HEK293 (cell line): ENCODE measurements at regions not wholly inside any gene's neighbourhood (a gene's known extent, or its start where the extent isn't known, plus 50 kb on each side); places are given as distances from the start of the nearest gene placed in this dataset.

ENCODE experiments used
- CTCF ChIA-PET: fragments of 350-600 bp; formaldehyde crosslinking; extraction: SDS; loops from one replicate; lab custom pipeline; 2021; ENCODE audit warnings: antibody characterized with exemption; lab: Yijun Ruan, JAX
- POLR2A ChIA-PET: fragments of 300-600 bp; formaldehyde crosslinking; extraction: SDS; loops from one replicate; lab custom pipeline; 2020; ENCODE audit warnings: antibody characterized with exemption, inconsistent platforms; lab: Yijun Ruan, JAX
- H3K27ac ChIP-seq: fragments of 200-500 bp; sonication (Bioruptor generic); 2 replicates; pipeline ENCODE4 v1.5.1; 2014; ENCODE audit warnings: low read depth, low read length, control low read depth, inconsistent platforms; ENCODE audit errors: extremely low read depth
- H3K36me3 ChIP-seq, 2 experiments: fragments of 200-500 bp in 1 of 2; sonication (Bioruptor generic) in 1 of 2; 1 replicate in 1 of 2; 2 replicates in 1 of 2; pipeline ENCODE4 v1.5.1; 2014 to 2017; ENCODE audit warnings: inconsistent platforms in 2 of 2, low read length in 2 of 2; ENCODE audit not compliant: control insufficient read depth in 2 of 2, insufficient read depth in 1 of 2
- H3K4me1 ChIP-seq: fragments of 200-500 bp; sonication (Bioruptor generic); 2 replicates; pipeline ENCODE4 v1.5.1; 2014; ENCODE audit warnings: mild to moderate bottlenecking, low read length, inconsistent platforms; ENCODE audit not compliant: control insufficient read depth, insufficient read depth
- H3K4me3 ChIP-seq: 2 replicates; pipeline ENCODE4 v1.5.1; 2011; ENCODE audit warnings: low read depth, mild to moderate bottlenecking, control low read depth, low read length, moderate library complexity
- H3K9me3 ChIP-seq: fragments of 200-500 bp; sonication (Bioruptor generic); 2 replicates; pipeline ENCODE4 v1.5.1; 2014; ENCODE audit warnings: low read depth, low read length, inconsistent platforms; ENCODE audit not compliant: control insufficient read depth, insufficient read depth
- BCL11B ChIP-seq: fragments of 450-650 bp; formaldehyde crosslinking; IDR thresholded peaks from 2 replicates; pipeline ENCODE4 v1.5.1; 2016; ENCODE audit warnings: low read depth, missing biosample characterization, missing genetic modification characterization
- OSR2 ChIP-seq: fragments of 450-650 bp; formaldehyde crosslinking; IDR thresholded peaks from 2 replicates; pipeline ENCODE4 v1.5.1; 2016; ENCODE audit warnings: missing biosample characterization, missing genetic modification characterization
- PBX3 ChIP-seq: sonication (generic); formaldehyde crosslinking; IDR thresholded peaks from 2 replicates; pipeline ENCODE4 v1.8.1; 2022; ENCODE audit warnings: mild to moderate bottlenecking, moderate library complexity, missing genetic modification reagents
- PRDM4 ChIP-seq: fragments of 450-650 bp; formaldehyde crosslinking; IDR thresholded peaks from 2 replicates; pipeline ENCODE4 v1.5.1; 2017; ENCODE audit warnings: missing biosample characterization, missing genetic modification characterization
- REPIN1 ChIP-seq: fragments of 450-650 bp; formaldehyde crosslinking; IDR thresholded peaks from 2 replicates; pipeline ENCODE4 v1.5.1; 2017; ENCODE audit warnings: missing biosample characterization, missing genetic modification characterization, low read depth
- REST ChIP-seq: fragments of 450-650 bp; formaldehyde crosslinking; IDR thresholded peaks from 2 replicates; pipeline ENCODE4 v1.5.1; 2016; ENCODE audit warnings: missing biosample characterization, missing genetic modification characterization
- SALL2 ChIP-seq: fragments of 450-650 bp; formaldehyde crosslinking; IDR thresholded peaks from 2 replicates; pipeline ENCODE4 v1.5.0; 2017; ENCODE audit warnings: missing biosample characterization, mild to moderate bottlenecking, missing genetic modification characterization, borderline replicate concordance
- SP3 ChIP-seq: fragments of 450-650 bp; formaldehyde crosslinking; IDR thresholded peaks from 2 replicates; pipeline ENCODE4 v1.5.1; 2016; ENCODE audit warnings: missing biosample characterization, missing genetic modification characterization
- WT1 ChIP-seq: fragments of 450-650 bp; formaldehyde crosslinking; IDR thresholded peaks from 2 replicates; pipeline ENCODE4 v1.5.1; 2016; ENCODE audit warnings: missing biosample characterization, missing genetic modification characterization
- ZNF169 ChIP-seq: fragments of 450-650 bp; formaldehyde crosslinking; IDR thresholded peaks from 2 replicates; pipeline ENCODE4 v1.5.1; 2016; ENCODE audit warnings: missing biosample characterization, missing genetic modification characterization
- ZNF223 ChIP-seq: fragments of 450-650 bp; formaldehyde crosslinking; IDR thresholded peaks from 2 replicates; pipeline ENCODE4 v1.5.1; 2016; ENCODE audit warnings: missing biosample characterization, missing genetic modification characterization
- ZNF248 ChIP-seq: fragments of 450-650 bp; formaldehyde crosslinking; IDR thresholded peaks from 2 replicates; pipeline ENCODE4 v1.5.1; 2017; ENCODE audit warnings: missing biosample characterization, missing genetic modification characterization
- ZNF335 ChIP-seq: fragments of 450-650 bp; formaldehyde crosslinking; conservative IDR thresholded peaks from 2 replicates; pipeline ENCODE4 v1.5.1; 2016; ENCODE audit warnings: missing biosample characterization, missing genetic modification characterization
- ZNF37A ChIP-seq: fragments of 450-650 bp; IDR thresholded peaks from 2 replicates; pipeline ENCODE4 v1.5.1; 2018; ENCODE audit warnings: missing biosample characterization, missing genetic modification characterization
- ZNF501 ChIP-seq: fragments of 450-650 bp; formaldehyde crosslinking; IDR thresholded peaks from 2 replicates; pipeline ENCODE4 v1.5.1; 2016; ENCODE audit warnings: missing biosample characterization, missing genetic modification characterization
- ZNF514 ChIP-seq: fragments of 450-650 bp; formaldehyde crosslinking; IDR thresholded peaks from 2 replicates; pipeline ENCODE4 v1.5.1; 2016; ENCODE audit warnings: missing biosample characterization, missing genetic modification characterization
- ZNF555 ChIP-seq: fragments of 450-650 bp; formaldehyde crosslinking; conservative IDR thresholded peaks from 2 replicates; pipeline ENCODE4 v1.5.1; 2017; ENCODE audit warnings: missing biosample characterization, mild to moderate bottlenecking, missing genetic modification characterization, inconsistent platforms
- ZNF561 ChIP-seq: fragments of 450-650 bp; IDR thresholded peaks from 2 replicates; pipeline ENCODE4 v1.5.1; 2018; ENCODE audit warnings: missing biosample characterization, missing genetic modification characterization, borderline replicate concordance
- ZNF585B ChIP-seq: fragments of 450-650 bp; formaldehyde crosslinking; IDR thresholded peaks from 2 replicates; pipeline ENCODE4 v1.5.1; 2016; ENCODE audit warnings: missing biosample characterization, missing genetic modification characterization
- ZNF639 ChIP-seq: fragments of 450-650 bp; formaldehyde crosslinking; IDR thresholded peaks from 2 replicates; pipeline ENCODE4 v1.5.1; 2016; ENCODE audit warnings: missing biosample characterization, missing genetic modification characterization
- ZNF645 ChIP-seq: fragments of 450-650 bp; formaldehyde crosslinking; IDR thresholded peaks from 2 replicates; pipeline ENCODE4; 2016; ENCODE audit warnings: missing biosample characterization, missing genetic modification characterization
- ZNF692 ChIP-seq: fragments of 450-650 bp; formaldehyde crosslinking; IDR thresholded peaks from 2 replicates; pipeline ENCODE4 v1.5.1; 2016; ENCODE audit warnings: missing biosample characterization, missing genetic modification characterization
- ZNF701 ChIP-seq: fragments of 450-650 bp; formaldehyde crosslinking; IDR thresholded peaks from 2 replicates; pipeline ENCODE4 v1.5.1; 2016; ENCODE audit warnings: missing biosample characterization, missing genetic modification characterization
- ZNF747 ChIP-seq: fragments of 450-650 bp; formaldehyde crosslinking; IDR thresholded peaks from 2 replicates; pipeline ENCODE4 v1.5.1; 2016; ENCODE audit warnings: missing biosample characterization, missing genetic modification characterization

- H3K27ac ChIP-seq: no peak overlapping the region
- no peaks in the 10 kb centered on the region for H3K36me3 ChIP-seq
- TF ChIP-seq BCL11B (tag by site-specific recombination) (no peak), WT1 (tag by site-specific recombination) (no peak), ZNF692 (tag by site-specific recombination) (no peak), ZNF561 (no peak), ZNF555 (tag by site-specific recombination) (no peak), REPIN1 (tag by site-specific recombination) (no peak)
- TF ChIP-seq, all 188 proteins: peak for 0
- H3K4me1 ChIP-seq: no peaks in the 10 kb centered on the region
- no peaks in the 10 kb centered on the region for H3K9me3 ChIP-seq
- ChIA-PET CTCF (interaction anchor here (1.3 kb wide), 1 partner anchor 11 kb away, joined by 3 read pairs; no protein-coding TSS in a partner anchor), POLR2A (no interaction called here)
- no peak overlapping the region for H3K4me3 ChIP-seq
Observed at GRCh38 chr1:29890201-29890959, 654.1 kb downstream of the PTPRU start.

GRCh38 chr1:29889776-29890175 is 653.5 kb downstream of the PTPRU start:
- ChIA-PET CTCF (interaction anchor here (1.3 kb wide), 1 partner anchor 10 kb away, joined by 3 read pairs; no protein-coding TSS in a partner anchor), POLR2A (no interaction called here)
- no peaks in the 10 kb centered on the region for H3K36me3 ChIP-seq
- no peak overlapping the region for H3K4me3 ChIP-seq
- H3K9me3 ChIP-seq: no peaks in the 10 kb centered on the region
- H3K27ac ChIP-seq: no peak overlapping the region
- TF ChIP-seq ZNF645 (tag by site-specific recombination) (no peak), ZNF585B (tag by site-specific recombination) (no peak), ZNF639 (tag by site-specific recombination) (no peak), ZNF169 (tag by site-specific recombination) (no peak), SP3 (tag by site-specific recombination) (no peak), ZNF501 (tag by site-specific recombination) (no peak), ZNF335 (tag by site-specific recombination) (no peak), ZNF514 (tag by site-specific recombination) (no peak), ZNF701 (tag by site-specific recombination) (no peak), ZNF248 (tag by site-specific recombination) (no peak), PRDM4 (tag by site-specific recombination) (no peak), ZNF37A (no peak), ZNF747 (tag by site-specific recombination) (no peak), ZNF223 (tag by site-specific recombination) (no peak), OSR2 (tag by site-specific recombination) (no peak), PBX3 (CRISPR knock-in tag) (no peak), SALL2 (tag by site-specific recombination) (no peak), REST (no peak)
- no peaks in the 10 kb centered on the region for H3K4me1 ChIP-seq
